ENCODE measurements at regions not wholly inside any gene's neighbourhood (a gene's known extent, or its start where the extent isn't known, plus 50 kb on each side); places are given as distances from the start of the nearest gene placed in this dataset.

GRCh38 chr19:31491242-31491641 is 142.0 kb upstream of the TSHZ3 start:
- no peak for TF ChIP-seq EZH2 (IDR thresholded peaks at IDR 0.05; ENCODE audit: insufficient read depth, low read length)
- no peak for TF ChIP-seq CTCF (IDR thresholded peaks at IDR 0.05; ENCODE audit: insufficient read depth, low read depth, low read length)

Data from astrocyte (in vitro differentiated cells and primary cell).